K562 (cell line): ENCODE measurements at regions not wholly inside any gene's neighbourhood (a gene's known extent, or its start where the extent isn't known, plus 50 kb on each side); places are given as distances from the start of the nearest gene placed in this dataset.

Experiments used
- ATAC-seq: fragments of 200-7000 bp; cut with Tn5 transposase; 3 replicates; pipeline ENCODE4 v1.9.1; 2020; ENCODE audit warnings: moderate library complexity
- BruUV-seq: library from RNA; stranded (reverse); fragments of 400-500 nt; replicated peaks from 2 replicates; lab custom pipeline; 2021; lab: Mats Ljungman, UMichigan
- CTCF ChIA-PET: fragments of 300-600 bp; formaldehyde crosslinking; extraction: SDS; loops from one replicate; lab custom pipeline; 2021; ENCODE audit warnings: low intra/inter-chr PET ratio; lab: Yijun Ruan, JAX
- POLR2A ChIA-PET: fragments of 300-600, 350-650 bp; sonication (Branson Sonifier 250); formaldehyde crosslinking; extraction: SDS; loops from one replicate; lab custom pipeline; 2021; ENCODE audit warnings: antibody characterized with exemption, inconsistent platforms; lab: Yijun Ruan, JAX
- DNase-seq, 4 experiments: peaks; one replicate each; pipeline versions ENCODE4 v3.0.0 to v3.0.0-alpha.2; 2011 to 2018; ENCODE audit warnings: low spot score in 3 of 4, mixed read lengths in 3 of 4; ENCODE audit errors: extremely low read depth in 1 of 4
- FAIRE-seq: peaks from 2 replicates; lab custom pipeline; 2011; peaks lifted over from hg19 to GRCh38; lab: Jason Lieb, UNC
- H2AFZ ChIP-seq: 2 replicates; pipeline ENCODE4 v1.6.0; 2011; ENCODE audit warnings: low read depth, low read length, control low read depth, inconsistent platforms
- H3K27ac ChIP-seq: fragments of 200-600 bp; 3 replicates; pipeline ENCODE4 v1.8.0; 2011; ENCODE audit warnings: low read depth, mild to moderate bottlenecking, control low read depth, inconsistent platforms, low read length, moderate library complexity, mixed read lengths; ENCODE audit errors: extremely low read depth
- H3K27me3 ChIP-seq, 2 experiments: fragments of 300-600 bp in 1 of 2; 2 replicates in 1 of 2; 3 replicates in 1 of 2; pipeline versions ENCODE4 v1.6.0 to v1.8.0; 2011; ENCODE audit warnings: inconsistent platforms in 2 of 2, low read length in 2 of 2, mild to moderate bottlenecking in 1 of 2, mixed read lengths in 1 of 2, moderate library complexity in 1 of 2; ENCODE audit not compliant: control insufficient read depth in 2 of 2, insufficient read depth in 2 of 2
- H3K36me3 ChIP-seq: fragments of 300-600 bp; 3 replicates; pipeline ENCODE4 v1.8.0; 2011; ENCODE audit warnings: mild to moderate bottlenecking, low read length, inconsistent platforms; ENCODE audit not compliant: control insufficient read depth, insufficient read depth
- H3K4me1 ChIP-seq, 2 experiments: fragments of 200-600 bp in 1 of 2; replicated peaks in 1 of 2; 2 replicates in 1 of 2; 3 replicates in 1 of 2; pipeline versions ENCODE4 v1.5.1 to v1.8.0; 2011; ENCODE audit warnings: inconsistent platforms in 2 of 2, low read length in 2 of 2, mild to moderate bottlenecking in 1 of 2, mixed read lengths in 1 of 2, moderate library complexity in 1 of 2; ENCODE audit not compliant: control insufficient read depth in 2 of 2, insufficient read depth in 2 of 2
- H3K4me2 ChIP-seq: 2 replicates; pipeline ENCODE4 v1.6.1; 2011; ENCODE audit warnings: low read length, control low read depth, inconsistent platforms, mixed read lengths; ENCODE audit not compliant: insufficient read depth
- H3K4me3 ChIP-seq: fragments of 200-600 bp; sonication (generic), shearing (Covaris generic); 2 replicates; pipeline ENCODE4 v1.5.1; 2016; ENCODE audit warnings: control low read depth, inconsistent platforms
- H3K79me2 ChIP-seq: fragments of 200-600 bp; 3 replicates; pipeline ENCODE4 v1.8.0; 2011; ENCODE audit warnings: low read length, inconsistent platforms; ENCODE audit not compliant: control insufficient read depth, insufficient read depth
- H3K9ac ChIP-seq, 2 experiments: 2 replicates each; pipeline versions ENCODE4 v1.6.0 to v1.6.1; 2011; ENCODE audit warnings: low read depth in 2 of 2, low read length in 2 of 2, control low read depth in 1 of 2, inconsistent platforms in 1 of 2, mild to moderate bottlenecking in 1 of 2, mixed read lengths in 1 of 2; ENCODE audit not compliant: insufficient read depth in 1 of 2
- H3K9me1 ChIP-seq: one replicate; pipeline ENCODE4 v1.6.0; 2011; ENCODE audit warnings: inconsistent platforms, mild to moderate bottlenecking, low read length, moderate library complexity; ENCODE audit not compliant: control insufficient read depth, insufficient read depth
- H3K9me3 ChIP-seq: replicated peaks from 2 replicates; pipeline ENCODE4 v1.5.1; 2011; ENCODE audit warnings: low read depth, low read length, inconsistent platforms; ENCODE audit not compliant: control insufficient read depth, insufficient read depth
- H4K20me1 ChIP-seq: replicated peaks from 2 replicates; pipeline ENCODE4 v1.6.1; 2011; ENCODE audit warnings: low read length, inconsistent platforms, mixed read lengths; ENCODE audit not compliant: control insufficient read depth, insufficient read depth
- DACH1 ChIP-seq: fragments of 450-650 bp; IDR thresholded peaks from 2 replicates; pipeline ENCODE4 v1.6.1; 2018; ENCODE audit not compliant: partially characterized antibody
- GTF2A2 ChIP-seq: IDR thresholded peaks from 2 replicates; pipeline ENCODE4 v1.6.1; 2016; ENCODE audit warnings: mild to moderate bottlenecking, missing genetic modification characterization, missing compliant biosample characterization
- HBP1 ChIP-seq: fragments of 450-650 bp; formaldehyde crosslinking; IDR thresholded peaks from 2 replicates; pipeline ENCODE4 v1.4.0; 2022; ENCODE audit warnings: missing genetic modification characterization
- HNRNPL ChIP-seq: fragments of 200-400 bp; formaldehyde crosslinking; IDR thresholded peaks from 2 replicates; pipeline ENCODE4 v1.6.1; 2017; ENCODE audit warnings: low read depth, mild to moderate bottlenecking, low read length
- TSC22D4 ChIP-seq: fragments of 450-650 bp; IDR thresholded peaks from 2 replicates; pipeline ENCODE4 v1.6.1; 2016; ENCODE audit warnings: missing genetic modification characterization, missing biosample characterization, control low read depth
- ZBTB26 ChIP-seq: fragments of 450-650 bp; formaldehyde crosslinking; IDR thresholded peaks from 2 replicates; pipeline ENCODE4 v1.4.0; 2022; ENCODE audit warnings: missing genetic modification characterization
- ZNF184 ChIP-seq: sonication (generic); formaldehyde crosslinking; IDR thresholded peaks from 2 replicates; pipeline ENCODE4 v1.5.0; 2020; ENCODE audit warnings: missing genetic modification reagents
- ZNF740 ChIP-seq, 3 experiments: fragments of 200-800 bp in 1 of 3; sonication (Bioruptor generic) in 1 of 3; sonication (generic) in 1 of 3; formaldehyde crosslinking in 1 of 3; IDR thresholded peaks; 2 replicates each; pipeline versions ENCODE4 v1.6.1 to v1.8.0; 2016 to 2022; ENCODE audit warnings: mild to moderate bottlenecking in 2 of 3, missing compliant biosample characterization in 2 of 3, missing genetic modification characterization in 2 of 3, missing genetic modification reagents in 1 of 3
- WGBS: fragments of 100-300 bp; shearing (Covaris generic); methylation state at CpG from one replicate; pipeline ENCODE4 v1.1.6; 2016; ENCODE audit warnings: low coverage, mixed read lengths; ENCODE audit not compliant: insufficient coverage; ENCODE audit errors: missing lambda C conversion rate; 5-methylcytosine and 5-hydroxymethylcytosine counted together
- in situ Hi-C: fragments of 300-500 bp; cut with MboI; formaldehyde crosslinking; loops from 4 replicates; pipeline ENCODE4 v1.15.0; 2018; ENCODE audit warnings: inconsistent platforms, mixed read lengths
- intact Hi-C: fragments of 100-400 bp; cut with micrococcal nuclease; formaldehyde crosslinking; loops from 2 replicates; pipeline ENCODE4 v1.14.2; 2022
- TF ChIP-seq, protein P1 (sequence below): IDR thresholded peaks from 2 replicates; pipeline ENCODE4 v1.6.1; 2016; ENCODE audit warnings: missing genetic modification characterization, missing compliant biosample characterization
- TF ChIP-seq, protein P2 (sequence below): fragments of 450-650 bp; IDR thresholded peaks from 2 replicates; pipeline ENCODE4 v1.6.1; 2017; ENCODE audit warnings: antibody characterized with exemption

DNA sequence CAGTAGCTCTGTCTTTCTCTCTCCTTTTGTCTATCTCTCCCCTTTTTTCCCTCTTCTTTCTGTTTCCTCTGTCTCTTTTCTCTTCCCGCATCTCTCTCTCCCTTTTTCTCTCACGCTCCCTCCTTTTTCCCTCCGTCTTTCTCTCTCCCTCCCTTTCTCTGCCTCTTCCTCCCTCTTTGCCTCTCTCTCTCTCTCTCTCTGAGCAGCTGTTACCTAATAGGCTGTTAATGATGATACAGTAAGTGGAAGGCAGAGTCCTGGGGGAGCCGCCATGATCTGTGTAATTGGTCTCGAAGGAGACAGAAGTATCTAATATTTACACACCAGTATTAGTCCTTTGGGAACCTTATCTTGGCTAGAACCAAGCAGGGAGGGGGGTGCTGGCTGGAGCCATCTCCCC is 136.1 kb upstream of the CIBAR2 start:
- H3K9ac ChIP-seq = no peak overlapping the region
- ChIA-PET POLR2A (interaction anchor here (0.7 to 1.3 kb wide), 4 partner anchors 10 to 983 kb away, joined by 3 to 5 read pairs (median 4); no protein-coding TSS in a partner anchor), CTCF (no interaction called here)
- no TSS peak for BruUV-seq
- no peaks in the 10 kb centered on the region for H3K9me3 ChIP-seq
- in situ Hi-C loops (no loop called here), intact Hi-C loops (loop anchor here (5.0 kb wide), 1 partner anchor 131 kb away; no protein-coding TSS in a partner anchor)
- ATAC-seq (no peak), DNase-seq (no peak), FAIRE-seq (no peak)
- no peaks in the 10 kb centered on the region for H3K36me3 ChIP-seq
- TF ChIP-seq HNRNPL (no peak), TSC22D4 (tag) (0 out of 2 replicates have a peak, but pooled peaks have one; percentile 6), DACH1 (peak; percentile 23), ZNF184 (CRISPR knock-in tag) (no peak), HBP1 (0 out of 2 replicates have a peak, but pooled peaks have one; percentile 22), ZNF740 (CRISPR knock-in tag; IDR thresholded peaks at IDR 0.05) (0 out of 2 replicates have a peak, but pooled peaks have one; percentile 13), ZNF740 (tag; IDR thresholded peaks at IDR 0.05) (no peak), ZBTB26 (CRISPR knock-in tag) (0 out of 2 replicates have a peak, but pooled peaks have one; percentile 15), GTF2A2 (no peak)
- TF ChIP-seq, protein P1, sequence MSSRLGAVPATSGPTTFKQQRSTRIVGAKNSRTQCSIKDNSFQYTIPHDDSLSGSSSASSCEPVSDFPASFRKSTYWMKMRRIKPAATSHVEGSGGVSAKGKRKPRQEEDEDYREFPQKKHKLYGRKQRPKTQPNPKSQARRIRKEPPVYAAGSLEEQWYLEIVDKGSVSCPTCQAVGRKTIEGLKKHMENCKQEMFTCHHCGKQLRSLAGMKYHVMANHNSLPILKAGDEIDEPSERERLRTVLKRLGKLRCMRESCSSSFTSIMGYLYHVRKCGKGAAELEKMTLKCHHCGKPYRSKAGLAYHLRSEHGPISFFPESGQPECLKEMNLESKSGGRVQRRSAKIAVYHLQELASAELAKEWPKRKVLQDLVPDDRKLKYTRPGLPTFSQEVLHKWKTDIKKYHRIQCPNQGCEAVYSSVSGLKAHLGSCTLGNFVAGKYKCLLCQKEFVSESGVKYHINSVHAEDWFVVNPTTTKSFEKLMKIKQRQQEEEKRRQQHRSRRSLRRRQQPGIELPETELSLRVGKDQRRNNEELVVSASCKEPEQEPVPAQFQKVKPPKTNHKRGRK (tag) = 0 out of 2 replicates have a peak, but pooled peaks have one; percentile 38
- TF ChIP-seq, protein P2, sequence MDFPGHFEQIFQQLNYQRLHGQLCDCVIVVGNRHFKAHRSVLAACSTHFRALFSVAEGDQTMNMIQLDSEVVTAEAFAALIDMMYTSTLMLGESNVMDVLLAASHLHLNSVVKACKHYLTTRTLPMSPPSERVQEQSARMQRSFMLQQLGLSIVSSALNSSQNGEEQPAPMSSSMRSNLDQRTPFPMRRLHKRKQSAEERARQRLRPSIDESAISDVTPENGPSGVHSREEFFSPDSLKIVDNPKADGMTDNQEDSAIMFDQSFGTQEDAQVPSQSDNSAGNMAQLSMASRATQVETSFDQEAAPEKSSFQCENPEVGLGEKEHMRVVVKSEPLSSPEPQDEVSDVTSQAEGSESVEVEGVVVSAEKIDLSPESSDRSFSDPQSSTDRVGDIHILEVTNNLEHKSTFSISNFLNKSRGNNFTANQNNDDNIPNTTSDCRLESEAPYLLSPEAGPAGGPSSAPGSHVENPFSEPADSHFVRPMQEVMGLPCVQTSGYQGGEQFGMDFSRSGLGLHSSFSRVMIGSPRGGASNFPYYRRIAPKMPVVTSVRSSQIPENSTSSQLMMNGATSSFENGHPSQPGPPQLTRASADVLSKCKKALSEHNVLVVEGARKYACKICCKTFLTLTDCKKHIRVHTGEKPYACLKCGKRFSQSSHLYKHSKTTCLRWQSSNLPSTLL = no peak
- WGBS = 21% methylated on average over 5 of the region's 5 CpGs
- no peak overlapping the region for H3K27ac ChIP-seq
- peaks cover 67% of the 10 kb centered on the region for H4K20me1 ChIP-seq
- no peak overlapping the region for H2AFZ ChIP-seq
- H3K27me3 ChIP-seq = no peaks in the 10 kb centered on the region
- H3K4me3 ChIP-seq = no peak overlapping the region
- H3K4me2 ChIP-seq = no peak overlapping the region
- H3K4me1 ChIP-seq = peaks cover 0 to 50% of the 10 kb centered on the region in 2 experiments; a peak in 3 of 5 replicates
- H3K9me1 ChIP-seq = peaks cover 9% of the 10 kb centered on the region
- peaks cover 2% of the 10 kb centered on the region; the same call in 2 of the 3 replicates for H3K79me2 ChIP-seq
